IMR-90 (cell line): ENCODE measurements at regions not wholly inside any gene's neighbourhood (a gene's known extent, or its start where the extent isn't known, plus 50 kb on each side); places are given as distances from the start of the nearest gene placed in this dataset.

Experiments used
- ATAC-seq: fragments of 200-7000 bp; cut with Tn5 transposase; 2 replicates; pipeline ENCODE4 v1.9.1; 2020; ENCODE audit warnings: low read depth, mild to moderate bottlenecking, moderate library complexity
- BruUV-seq: library from RNA; stranded (reverse); fragments of 400-500 nt; replicated peaks from 2 replicates; lab custom pipeline; 2021; lab: Mats Ljungman, UMichigan
- CTCF ChIA-PET: fragments of 300-600 bp; formaldehyde crosslinking; extraction: SDS; loops from one replicate; lab custom pipeline; 2021; ENCODE audit warnings: antibody characterized with exemption; lab: Yijun Ruan, JAX
- POLR2A ChIA-PET: fragments of 300-600 bp; sonication (Branson Sonifier 250); formaldehyde crosslinking; loops from one replicate; lab custom pipeline; 2022; ENCODE audit warnings: antibody characterized with exemption; ENCODE audit not compliant: unreplicated experiment; lab: Charles Lee
- DNase-seq: peaks from one replicate; pipeline ENCODE4 v3.0.0; 2013
- H2AFZ ChIP-seq: replicated peaks from 2 replicates; pipeline ENCODE3; 2013; ENCODE audit warnings: low read length, mild to moderate bottlenecking; ENCODE audit not compliant: poor library complexity
- H2AK5ac ChIP-seq: 2 replicates; pipeline ENCODE4 v1.6.1; 2013; ENCODE audit warnings: low read depth, low read length, inconsistent platforms
- H2AK9ac ChIP-seq: replicated peaks from 2 replicates; pipeline ENCODE3; 2013; ENCODE audit warnings: mild to moderate bottlenecking, low read depth, low read length, moderate library complexity; ENCODE audit not compliant: poor library complexity
- H2BK120ac ChIP-seq: 2 replicates; pipeline ENCODE4 v1.6.1; 2013; ENCODE audit warnings: low read depth, low read length, inconsistent platforms
- H2BK15ac ChIP-seq: 3 replicates; pipeline ENCODE4 v1.6.1; 2013; ENCODE audit warnings: low read depth, low read length, inconsistent platforms
- H2BK20ac ChIP-seq: 2 replicates; pipeline ENCODE4 v1.6.1; 2013; ENCODE audit warnings: low read depth, mild to moderate bottlenecking, inconsistent platforms, low read length, moderate library complexity
- H2BK5ac ChIP-seq: 2 replicates; pipeline ENCODE4 v1.6.1; 2013; ENCODE audit warnings: mild to moderate bottlenecking, low read depth, low read length, inconsistent platforms; ENCODE audit not compliant: poor library complexity, severe bottlenecking
- H3K14ac ChIP-seq: replicated peaks from 2 replicates; pipeline ENCODE4 v1.6.1; 2013; ENCODE audit warnings: low read depth, low read length, inconsistent platforms
- H3K18ac ChIP-seq: 2 replicates; pipeline ENCODE4 v1.6.1; 2013; ENCODE audit warnings: low read depth, low read length, control low read depth
- H3K23ac ChIP-seq: 2 replicates; pipeline ENCODE4 v1.6.1; 2013; ENCODE audit warnings: low read depth, low read length, inconsistent platforms
- H3K27ac ChIP-seq: 2 replicates; pipeline ENCODE4 v1.5.1; 2013; ENCODE audit warnings: mild to moderate bottlenecking, control low read depth, low read length; ENCODE audit not compliant: insufficient read depth
- H3K27me3 ChIP-seq: 2 replicates; pipeline ENCODE4 v1.6.1; 2013; ENCODE audit warnings: low read length; ENCODE audit not compliant: control insufficient read depth, insufficient read depth
- H3K36me3 ChIP-seq: 2 replicates; pipeline ENCODE4 v1.6.1; 2013; ENCODE audit warnings: low read length, mixed read lengths; ENCODE audit not compliant: control insufficient read depth, insufficient read depth
- H3K4ac ChIP-seq: 2 replicates; pipeline ENCODE4 v1.6.1; 2013; ENCODE audit warnings: low read depth, low read length, inconsistent platforms
- H3K4me1 ChIP-seq: 2 replicates; pipeline ENCODE4 v1.6.1; 2013; ENCODE audit warnings: low read length, mixed read lengths; ENCODE audit not compliant: control insufficient read depth, insufficient read depth
- H3K4me2 ChIP-seq: 2 replicates; pipeline ENCODE4 v1.6.1; 2013; ENCODE audit warnings: low read depth, mild to moderate bottlenecking, control low read depth, low read length, moderate library complexity
- H3K4me3 ChIP-seq: 2 replicates; pipeline ENCODE4 v1.5.1; 2013; ENCODE audit warnings: low read depth, mild to moderate bottlenecking, control low read depth, low read length, moderate library complexity; ENCODE audit not compliant: insufficient read depth
- H3K56ac ChIP-seq: 2 replicates; pipeline ENCODE4 v1.6.1; 2013; ENCODE audit warnings: low read length, inconsistent platforms; ENCODE audit not compliant: insufficient read depth; ENCODE audit errors: extremely low read depth
- H3K79me1 ChIP-seq, 2 experiments: 2 replicates each; pipeline ENCODE4 v1.6.1; 2013; ENCODE audit warnings: low read length in 2 of 2, inconsistent platforms in 1 of 2, low read depth in 1 of 2
- H3K9ac ChIP-seq: 2 replicates; pipeline ENCODE4 v1.6.1; 2013; ENCODE audit warnings: low read depth, low read length, control low read depth
- H3K9me1 ChIP-seq: 2 replicates; pipeline ENCODE4 v1.6.1; 2013; ENCODE audit warnings: low read length, inconsistent platforms; ENCODE audit not compliant: insufficient read depth
- H3K9me3 ChIP-seq: 2 replicates; pipeline ENCODE4 v1.6.1; 2013; ENCODE audit warnings: low read length; ENCODE audit not compliant: control insufficient read depth, insufficient read depth
- H4K20me1 ChIP-seq: 2 replicates; pipeline ENCODE4 v1.6.1; 2013; ENCODE audit warnings: low read length, inconsistent platforms; ENCODE audit not compliant: insufficient read depth
- H4K5ac ChIP-seq: 2 replicates; pipeline ENCODE4 v1.6.1; 2013; ENCODE audit warnings: mild to moderate bottlenecking, low read depth, low read length, control low read depth
- H4K8ac ChIP-seq, 2 experiments: 2 replicates each; pipeline ENCODE4 v1.6.1; 2013; ENCODE audit warnings: low read depth in 2 of 2, low read length in 2 of 2, control low read depth in 1 of 2, inconsistent platforms in 1 of 2
- H4K91ac ChIP-seq: 2 replicates; pipeline ENCODE4 v1.6.1; 2013; ENCODE audit warnings: low read depth, low read length, inconsistent platforms; ENCODE audit not compliant: insufficient read depth
- BHLHE40 ChIP-seq: fragments of 150-350 bp; IDR thresholded peaks from 2 replicates; pipeline ENCODE4 v1.6.1; 2016; ENCODE audit warnings: mild to moderate bottlenecking, low read depth, low read length
- CEBPB ChIP-seq: IDR thresholded peaks from 2 replicates; pipeline ENCODE4 v1.6.1; 2012; ENCODE audit warnings: low read depth, low read length, improper control_type of control experiment
- CHD1 ChIP-seq: IDR thresholded peaks from 2 replicates; pipeline ENCODE4 v1.6.1; 2012; ENCODE audit warnings: low read depth, low read length, improper control_type of control experiment
- FOS ChIP-seq: fragments of 150-350 bp; IDR thresholded peaks from 2 replicates; pipeline ENCODE4 v1.6.1; 2016; ENCODE audit warnings: low read depth, low read length
- MAFK ChIP-seq: IDR thresholded peaks from 2 replicates; pipeline ENCODE4 v1.6.1; 2012; ENCODE audit warnings: low read depth, low read length, improper control_type of control experiment
- MAZ ChIP-seq: IDR thresholded peaks from 2 replicates; pipeline ENCODE4 v1.6.1; 2012; ENCODE audit warnings: low read depth, mild to moderate bottlenecking, low read length, improper control_type of control experiment, moderate library complexity, borderline replicate concordance
- NFE2L2 ChIP-seq: fragments of 150-350 bp; IDR thresholded peaks from 2 replicates; pipeline ENCODE4 v1.6.1; 2016; ENCODE audit warnings: low read depth, mild to moderate bottlenecking, low read length
- POLR2A ChIP-seq: IDR thresholded peaks from 2 replicates; pipeline ENCODE4 v1.6.1; 2012; ENCODE audit warnings: mild to moderate bottlenecking, low read depth, low read length
- RAD21 ChIP-seq: IDR thresholded peaks from 2 replicates; pipeline ENCODE4 v1.6.1; 2012; ENCODE audit warnings: low read length, improper control_type of control experiment
- RCOR1 ChIP-seq: IDR thresholded peaks from 2 replicates; pipeline ENCODE4 v1.6.1; 2012; ENCODE audit warnings: mild to moderate bottlenecking, low read length, improper control_type of control experiment; ENCODE audit not compliant: insufficient replicate concordance
- SMC3 ChIP-seq: fragments of 150-350 bp; IDR thresholded peaks from 2 replicates; pipeline ENCODE4 v1.6.1; 2016; ENCODE audit warnings: low read depth, mild to moderate bottlenecking, antibody characterized with exemption, low read length, moderate library complexity
- WGBS, 2 experiments: methylation state at CpG; one replicate each; pipeline versions ENCODE4 v1.1.5 to v1.1.7; 2013; ENCODE audit warnings: missing lambda C conversion rate in 2 of 2; ENCODE audit not compliant: insufficient read length in 1 of 2; ENCODE audit errors: extremely low coverage in 2 of 2; 5-methylcytosine and 5-hydroxymethylcytosine counted together
- dilution Hi-C: fragments of 300-500 bp; cut with HindIII; formaldehyde crosslinking; loops from one replicate; pipeline ENCODE4 v1.14.3; 2018; ENCODE audit warnings: low sequenced_read_pairs; ENCODE audit not compliant: unreplicated experiment
- in situ Hi-C: fragments of 300-500 bp; cut with MboI; formaldehyde crosslinking; loops from 3 replicates; pipeline ENCODE4 v1.14.3; 2019; ENCODE audit warnings: low sequenced_read_pairs, inconsistent platforms, mixed read lengths
- intact Hi-C: fragments of 100-400 bp; cut with micrococcal nuclease; formaldehyde crosslinking; loops from 2 replicates; pipeline ENCODE4 v1.10.0; 2022
- TF ChIP-seq, protein P1 (sequence below): conservative IDR thresholded peaks from 2 replicates; pipeline ENCODE4 v1.5.1; 2012; ENCODE audit warnings: mild to moderate bottlenecking, low read depth, low read length, improper control_type of control experiment
- TF ChIP-seq, protein P2 (sequence below): fragments of 150-350 bp; IDR thresholded peaks from 2 replicates; pipeline ENCODE4 v1.6.1; 2016; ENCODE audit warnings: low read depth, mild to moderate bottlenecking, low read length, moderate library complexity, borderline replicate concordance
- TF ChIP-seq, protein P3 (sequence below): fragments of 150-350 bp; IDR thresholded peaks from 2 replicates; pipeline ENCODE4 v1.6.1; 2017; ENCODE audit warnings: mild to moderate bottlenecking, antibody characterized with exemption, low read length, low read depth

GRCh38 chr2:150705767-150706166 lies 218.3 kb upstream of the RND3 start:
- H4K91ac ChIP-seq: no peak overlapping the region
- no peaks in the 10 kb centered on the region; the same call in 1 of the 2 replicates for H3K9me1 ChIP-seq
- H2BK5ac ChIP-seq: no peak overlapping the region
- no peaks in the 10 kb centered on the region for H3K27me3 ChIP-seq
- in situ Hi-C loops (no loop called here), intact Hi-C loops (no loop called here), dilution Hi-C loops (no loop called here)
- no peak overlapping the region for H3K18ac ChIP-seq
- H3K4me1 ChIP-seq: no peaks in the 10 kb centered on the region
- H3K56ac ChIP-seq: no peak overlapping the region
- no peak overlapping the region for H3K9ac ChIP-seq
- H2BK15ac ChIP-seq: no peak overlapping the region
- no peak overlapping the region for H2BK20ac ChIP-seq
- no peak overlapping the region for H3K23ac ChIP-seq
- H3K27ac ChIP-seq: no peak overlapping the region
- POLR2A ChIA-PET: interaction anchor here (0.6 kb wide), 1 partner anchor 409 kb away, joined by 7 read pairs; no protein-coding TSS in a partner anchor
- H4K8ac ChIP-seq: no peak overlapping the region
- H3K36me3 ChIP-seq: no peaks in the 10 kb centered on the region
- H3K4me3 ChIP-seq: no peak overlapping the region
- H2BK120ac ChIP-seq: peak overlapping the region; percentile 32; the same call in 1 of the 2 replicates
- H3K14ac ChIP-seq: no peak overlapping the region
- H2AK9ac ChIP-seq: no peak overlapping the region
- no CpG with 5 or more reads among the region's 2 CpGs for WGBS, 2 experiments
- no peaks in the 10 kb centered on the region for H3K9me3 ChIP-seq
- no peak overlapping the region for H4K5ac ChIP-seq
- CTCF ChIA-PET: no interaction called here
- BruUV-seq: no TSS peak
- TF ChIP-seq, protein P1, sequence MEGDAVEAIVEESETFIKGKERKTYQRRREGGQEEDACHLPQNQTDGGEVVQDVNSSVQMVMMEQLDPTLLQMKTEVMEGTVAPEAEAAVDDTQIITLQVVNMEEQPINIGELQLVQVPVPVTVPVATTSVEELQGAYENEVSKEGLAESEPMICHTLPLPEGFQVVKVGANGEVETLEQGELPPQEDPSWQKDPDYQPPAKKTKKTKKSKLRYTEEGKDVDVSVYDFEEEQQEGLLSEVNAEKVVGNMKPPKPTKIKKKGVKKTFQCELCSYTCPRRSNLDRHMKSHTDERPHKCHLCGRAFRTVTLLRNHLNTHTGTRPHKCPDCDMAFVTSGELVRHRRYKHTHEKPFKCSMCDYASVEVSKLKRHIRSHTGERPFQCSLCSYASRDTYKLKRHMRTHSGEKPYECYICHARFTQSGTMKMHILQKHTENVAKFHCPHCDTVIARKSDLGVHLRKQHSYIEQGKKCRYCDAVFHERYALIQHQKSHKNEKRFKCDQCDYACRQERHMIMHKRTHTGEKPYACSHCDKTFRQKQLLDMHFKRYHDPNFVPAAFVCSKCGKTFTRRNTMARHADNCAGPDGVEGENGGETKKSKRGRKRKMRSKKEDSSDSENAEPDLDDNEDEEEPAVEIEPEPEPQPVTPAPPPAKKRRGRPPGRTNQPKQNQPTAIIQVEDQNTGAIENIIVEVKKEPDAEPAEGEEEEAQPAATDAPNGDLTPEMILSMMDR: no peak
- TF ChIP-seq, protein P2, sequence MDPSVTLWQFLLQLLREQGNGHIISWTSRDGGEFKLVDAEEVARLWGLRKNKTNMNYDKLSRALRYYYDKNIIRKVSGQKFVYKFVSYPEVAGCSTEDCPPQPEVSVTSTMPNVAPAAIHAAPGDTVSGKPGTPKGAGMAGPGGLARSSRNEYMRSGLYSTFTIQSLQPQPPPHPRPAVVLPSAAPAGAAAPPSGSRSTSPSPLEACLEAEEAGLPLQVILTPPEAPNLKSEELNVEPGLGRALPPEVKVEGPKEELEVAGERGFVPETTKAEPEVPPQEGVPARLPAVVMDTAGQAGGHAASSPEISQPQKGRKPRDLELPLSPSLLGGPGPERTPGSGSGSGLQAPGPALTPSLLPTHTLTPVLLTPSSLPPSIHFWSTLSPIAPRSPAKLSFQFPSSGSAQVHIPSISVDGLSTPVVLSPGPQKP: no peak
- TF ChIP-seq RCOR1 (no peak), RAD21 (no peak), MAFK (no peak), MAZ (no peak), SMC3 (no peak), CHD1 (no peak), BHLHE40 (no peak), FOS (no peak), NFE2L2 (no peak), POLR2A (no peak), CEBPB (no peak)
- TF ChIP-seq, protein P3, sequence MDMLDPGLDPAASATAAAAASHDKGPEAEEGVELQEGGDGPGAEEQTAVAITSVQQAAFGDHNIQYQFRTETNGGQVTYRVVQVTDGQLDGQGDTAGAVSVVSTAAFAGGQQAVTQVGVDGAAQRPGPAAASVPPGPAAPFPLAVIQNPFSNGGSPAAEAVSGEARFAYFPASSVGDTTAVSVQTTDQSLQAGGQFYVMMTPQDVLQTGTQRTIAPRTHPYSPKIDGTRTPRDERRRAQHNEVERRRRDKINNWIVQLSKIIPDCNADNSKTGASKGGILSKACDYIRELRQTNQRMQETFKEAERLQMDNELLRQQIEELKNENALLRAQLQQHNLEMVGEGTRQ: no peak
- no peak overlapping the region for H2AK5ac ChIP-seq
- no peaks in the 10 kb centered on the region for H3K79me1 ChIP-seq
- DNase-seq: no peak
- no peak overlapping the region for H2AFZ ChIP-seq
- no peak for ATAC-seq
- H3K4me2 ChIP-seq: no peak overlapping the region
- no peaks in the 10 kb centered on the region for H4K20me1 ChIP-seq
- no peak overlapping the region for H3K4ac ChIP-seq
